Fibroblast of pulmonary artery (primary cell): ENCODE measurements at regions not wholly inside any gene's neighbourhood (a gene's known extent, or its start where the extent isn't known, plus 50 kb on each side); places are given as distances from the start of the nearest gene placed in this dataset.

Source experiments
- DNase-seq: peaks from one replicate; pipeline ENCODE4 v3.0.0-alpha.2; 2010; ENCODE audit warnings: low read depth
- H3K4me3 ChIP-seq: replicated peaks from 2 replicates; pipeline ENCODE4 v1.5.1; 2011; ENCODE audit warnings: low read depth, mild to moderate bottlenecking, control low read depth, low read length, moderate library complexity
- CTCF ChIP-seq: IDR thresholded peaks from 2 replicates; pipeline ENCODE4 v1.5.1; 2011; ENCODE audit warnings: mild to moderate bottlenecking, control low read depth, low read length, inconsistent platforms; ENCODE audit errors: missing control alignments

GRCh38 chr2:12001621-12002020, 255.2 kb downstream of the LPIN1 start:
- DNase-seq, result no peak
- H3K4me3 ChIP-seq, result no peak overlapping the region
- no peak for TF ChIP-seq CTCF

GRCh38 chr2:12002215-12002614, 255.8 kb downstream of the LPIN1 start:
- H3K4me3 ChIP-seq, result no peak overlapping the region
- DNase-seq, result no peak
- TF ChIP-seq CTCF, result no peak

- TF ChIP-seq CTCF, result no peak
- no peak overlapping the region for H3K4me3 ChIP-seq
- DNase-seq, result no peak
These were observed 258.3 kb downstream of the LPIN1 start for GRCh38 chr2:12004713-12005112.

- no peak overlapping the region for H3K4me3 ChIP-seq
- no peak for DNase-seq
- no peak for TF ChIP-seq CTCF
These were observed 259.7 kb downstream of the LPIN1 start for GRCh38 chr2:12005886-12006681.

- peak; percentile 42 for DNase-seq
- no peak for TF ChIP-seq CTCF
- no peak overlapping the region for H3K4me3 ChIP-seq
These were observed 260.4 kb downstream of the LPIN1 start for GRCh38 chr2:12006850-12007249.

GRCh38 chr2:12007282-12007681, 260.9 kb downstream of the LPIN1 start:
- TF ChIP-seq CTCF, result no peak

More at GRCh38 chr2:12007282-12007681, 260.9 kb downstream of the LPIN1 start:
- no peak for DNase-seq
- H3K4me3 ChIP-seq, result no peak overlapping the region
